ENCODE measurements at regions not wholly inside any gene's neighbourhood (a gene's known extent, or its start where the extent isn't known, plus 50 kb on each side); places are given as distances from the start of the nearest gene placed in this dataset.

GRCh38 chr4:101563126-101563525 is 215.8 kb upstream of the PPP3CA start:
- TF ChIP-seq CTCF (IDR thresholded peaks at IDR 0.05) (no peak), NR3C1 (IDR thresholded peaks at IDR 0.05) (no peak), POLR2A (IDR thresholded peaks at IDR 0.05; ENCODE audit: low read length) (no peak), CHD2 (IDR thresholded peaks at IDR 0.05; ENCODE audit: low read length, partially characterized antibody) (no peak), SMC3 (IDR thresholded peaks at IDR 0.05) (no peak)
- TF ChIP-seq, protein P1, sequence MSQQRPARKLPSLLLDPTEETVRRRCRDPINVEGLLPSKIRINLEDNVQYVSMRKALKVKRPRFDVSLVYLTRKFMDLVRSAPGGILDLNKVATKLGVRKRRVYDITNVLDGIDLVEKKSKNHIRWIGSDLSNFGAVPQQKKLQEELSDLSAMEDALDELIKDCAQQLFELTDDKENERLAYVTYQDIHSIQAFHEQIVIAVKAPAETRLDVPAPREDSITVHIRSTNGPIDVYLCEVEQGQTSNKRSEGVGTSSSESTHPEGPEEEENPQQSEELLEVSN (IDR thresholded peaks at IDR 0.05; ENCODE audit: borderline replicate concordance, low read depth): no peak
